ENCODE measurements at regions not wholly inside any gene's neighbourhood (a gene's known extent, or its start where the extent isn't known, plus 50 kb on each side); places are given as distances from the start of the nearest gene placed in this dataset.

GRCh38 chr11:119992171-119993051 is 145.5 kb downstream of the TRIM29 start:
- TF ChIP-seq FOS (IDR thresholded peaks at IDR 0.05; ENCODE audit: borderline replicate concordance, extremely low read depth, insufficient read length) = no peak
- TF ChIP-seq CTCF (IDR thresholded peaks at IDR 0.05 in 2 of 3, conservative IDR thresholded peaks at IDR 0.05 in 1 of 3; ENCODE audit: control insufficient read depth in 2 of 3, extremely low read depth in 1 of 3, insufficient read depth in 1 of 3, low read depth in 3 of 3, low read length in 3 of 3) = no peak
- no peak for TF ChIP-seq TCF12 (IDR thresholded peaks at IDR 0.05; ENCODE audit: low read depth, low read length)
- TF ChIP-seq EGR1 (IDR thresholded peaks at IDR 0.05; ENCODE audit: borderline replicate concordance in 1 of 2, low read depth in 2 of 2, low read length in 2 of 2) = no peak
- no peak for TF ChIP-seq SP1 (IDR thresholded peaks at IDR 0.05; ENCODE audit: low read depth, low read length)
- TF ChIP-seq ATF2 (IDR thresholded peaks at IDR 0.05; ENCODE audit: low read length) = no peak
